Progenitor cell of endocrine pancreas (in vitro differentiated cells): ENCODE measurements at regions not wholly inside any gene's neighbourhood (a gene's known extent, or its start where the extent isn't known, plus 50 kb on each side); places are given as distances from the start of the nearest gene placed in this dataset.
A peak's percentile ranks its signal among the peaks of the same experiment; 100 is the strongest.

Source experiments
- DNase-seq: peaks from one replicate; pipeline ENCODE4 v3.0.0; 2021; ENCODE audit warnings: low spot score; ENCODE audit not compliant: unreplicated experiment
- H3K27ac Mint-ChIP-seq: 2 replicates; pipeline ENCODE4 v1.8.0; 2021; ENCODE audit warnings: mild to moderate bottlenecking, moderate library complexity, mixed read lengths
- H3K27me3 Mint-ChIP-seq: 2 replicates; pipeline ENCODE4 v1.8.0; 2021; ENCODE audit warnings: mixed read lengths
- H3K36me3 Mint-ChIP-seq: 2 replicates; pipeline ENCODE4 v1.8.0; 2022; ENCODE audit warnings: mixed read lengths; ENCODE audit not compliant: insufficient read depth
- H3K4me1 Mint-ChIP-seq: 2 replicates; pipeline ENCODE4 v1.8.0; 2021; ENCODE audit warnings: low read depth, mixed read lengths
- H3K4me3 Mint-ChIP-seq: 2 replicates; pipeline ENCODE4 v1.8.0; 2021; ENCODE audit warnings: low read depth, mild to moderate bottlenecking, moderate library complexity, mixed read lengths
- H3K9me3 Mint-ChIP-seq: 2 replicates; pipeline ENCODE4 v1.8.0; 2021; ENCODE audit warnings: low read depth, mixed read lengths
- CTCF ChIP-seq: fragments of 200-600 bp; sonication (generic); IDR thresholded peaks from one replicate; pipeline ENCODE4 v1.5.0; 2021; ENCODE audit warnings: antibody characterized with exemption, mild to moderate bottlenecking; ENCODE audit not compliant: unreplicated experiment

GRCh38 chr6:156185113-156185512, 592.1 kb upstream of the ARID1B start:
- Mint-ChIP-seq H3K4me1 (no peaks in the 10 kb centered on the region), H3K4me3 (no peak overlapping the region), H3K27me3 (no peaks in the 10 kb centered on the region), H3K9me3 (peaks cover 5% of the 10 kb centered on the region), H3K27ac (no peak overlapping the region), H3K36me3 (no peaks in the 10 kb centered on the region)
- TF ChIP-seq CTCF: no peak
- no peak for DNase-seq

DNA sequence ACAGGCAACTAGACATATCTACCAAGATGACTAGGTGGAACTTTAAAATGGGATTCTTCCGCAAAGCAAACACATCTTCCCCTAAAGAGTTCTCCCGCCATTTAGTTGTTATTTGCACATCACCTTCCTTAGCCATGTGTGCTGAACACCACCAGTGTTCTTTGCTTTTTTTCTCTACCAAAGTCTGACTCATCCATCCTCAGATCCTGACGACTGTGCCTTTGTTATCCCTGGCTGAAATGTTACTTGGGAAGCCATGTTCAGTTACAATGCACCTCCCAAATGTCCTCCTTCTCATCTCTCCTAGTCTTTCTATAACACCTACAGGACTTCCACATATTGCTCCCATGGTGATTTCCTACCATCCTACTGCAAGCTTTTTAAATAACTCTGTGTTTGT, 593.5 kb upstream of the ARID1B start:
- no peaks in the 10 kb centered on the region for H3K36me3 Mint-ChIP-seq
- no peak for TF ChIP-seq CTCF
- peaks cover 7% of the 10 kb centered on the region for H3K9me3 Mint-ChIP-seq
- no peak for DNase-seq
- H3K4me1 Mint-ChIP-seq: no peaks in the 10 kb centered on the region
- no peak overlapping the region for H3K4me3 Mint-ChIP-seq
- no peaks in the 10 kb centered on the region for H3K27me3 Mint-ChIP-seq
- no peak overlapping the region for H3K27ac Mint-ChIP-seq

- Mint-ChIP-seq H3K4me1 (no peaks in the 10 kb centered on the region), H3K27me3 (no peaks in the 10 kb centered on the region), H3K36me3 (no peaks in the 10 kb centered on the region), H3K9me3 (peaks cover 12% of the 10 kb centered on the region), H3K27ac (no peak overlapping the region), H3K4me3 (no peak overlapping the region)
- no peak for TF ChIP-seq CTCF
- no peak for DNase-seq
Measured at GRCh38 chr6:156182356-156182755, 594.8 kb upstream of the ARID1B start.

GRCh38 chr6:156181506-156181905, 595.7 kb upstream of the ARID1B start:
- no peak overlapping the region for H3K27ac Mint-ChIP-seq
- no peak for DNase-seq
- TF ChIP-seq CTCF: no peak
- no peak overlapping the region for H3K4me3 Mint-ChIP-seq
- H3K27me3 Mint-ChIP-seq: no peaks in the 10 kb centered on the region
- H3K36me3 Mint-ChIP-seq: no peaks in the 10 kb centered on the region
- H3K9me3 Mint-ChIP-seq: peaks cover 12% of the 10 kb centered on the region
- H3K4me1 Mint-ChIP-seq: no peaks in the 10 kb centered on the region

DNA sequence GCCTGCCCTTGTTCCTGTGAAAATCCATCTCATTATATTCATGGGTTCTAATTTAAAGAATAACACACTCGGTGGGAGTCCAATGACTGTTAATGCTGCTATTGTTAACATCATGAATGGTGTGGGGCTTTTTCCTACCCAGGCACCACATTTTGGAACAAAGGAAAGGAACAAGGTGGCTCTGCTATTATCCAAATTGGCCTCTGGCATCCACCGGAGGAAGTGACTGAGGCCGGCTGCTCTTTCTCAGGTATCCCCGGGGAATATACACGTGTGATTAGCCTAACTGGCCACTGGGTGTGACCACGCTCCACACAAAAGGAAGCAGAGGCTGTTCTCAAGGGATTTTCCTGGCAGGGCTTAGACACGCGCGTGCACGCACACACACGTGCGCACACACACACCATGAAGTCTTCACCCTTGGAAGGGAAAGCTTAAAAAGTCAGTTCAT, 601.2 kb upstream of the ARID1B start:
- no peaks in the 10 kb centered on the region for H3K4me1 Mint-ChIP-seq
- no peak overlapping the region for H3K27ac Mint-ChIP-seq
- H3K27me3 Mint-ChIP-seq: no peaks in the 10 kb centered on the region
- no peak overlapping the region for H3K4me3 Mint-ChIP-seq
- DNase-seq: peak; percentile 10
- H3K9me3 Mint-ChIP-seq: peaks cover 9% of the 10 kb centered on the region
- TF ChIP-seq CTCF: peak; percentile 56
- no peaks in the 10 kb centered on the region for H3K36me3 Mint-ChIP-seq
